Esophagus muscularis mucosa (tissue), 3 donors: ENCODE measurements at regions not wholly inside any gene's neighbourhood (a gene's known extent, or its start where the extent isn't known, plus 50 kb on each side); places are given as distances from the start of the nearest gene placed in this dataset.

ENCODE experiments used
- CTCF ChIP-seq, 3 experiments: fragments of 200-600 bp in 2 of 3; fragments of 450-650 bp in 1 of 3; sonication (generic) in 2 of 3; IDR thresholded peaks; one replicate each; pipeline ENCODE4 v1.5.1; 2017 to 2019; ENCODE audit warnings: antibody characterized with exemption in 3 of 3, mild to moderate bottlenecking in 2 of 3, moderate library complexity in 1 of 3
- POLR2A ChIP-seq: fragments of 450-650 bp; IDR thresholded peaks from one replicate; pipeline ENCODE4 v1.6.1; 2017; ENCODE audit warnings: antibody characterized with exemption, moderate library complexity, mild to moderate bottlenecking, low read depth
- POLR2AphosphoS5 ChIP-seq, 2 donors: sonication (generic); formaldehyde crosslinking; IDR thresholded peaks; one replicate each; pipeline ENCODE4 v1.6.1; 2017; ENCODE audit warnings: antibody characterized with exemption in 2 of 2

GRCh38 chr1:177755851-177756560 lies 213.9 kb downstream of the SEC16B start:
- TF ChIP-seq CTCF (IDR thresholded peaks at IDR 0.05): no peak
- no peak for TF ChIP-seq POLR2A
- TF ChIP-seq POLR2AphosphoS5 (IDR thresholded peaks at IDR 0.05): no peak
